Fibroblast of lung (primary cell): ENCODE measurements at regions not wholly inside any gene's neighbourhood (a gene's known extent, or its start where the extent isn't known, plus 50 kb on each side); places are given as distances from the start of the nearest gene placed in this dataset.

Source experiments
- DNase-seq, 2 donors: peaks; one replicate each; pipeline versions ENCODE4 v3.0.0 to v3.0.0-alpha.2; 2010; ENCODE audit warnings: low read depth in 2 of 2
- H2AFZ ChIP-seq: 2 replicates; pipeline ENCODE4 v1.5.1; 2012; ENCODE audit warnings: low read length, control low read depth, inconsistent platforms
- H3K27ac ChIP-seq: 2 replicates; pipeline ENCODE4 v1.5.1; 2011; ENCODE audit warnings: low read length, control low read depth; ENCODE audit not compliant: insufficient read depth
- H3K27me3 ChIP-seq: 2 replicates; pipeline ENCODE4 v1.5.1; 2011; ENCODE audit warnings: mild to moderate bottlenecking, low read length; ENCODE audit not compliant: control insufficient read depth, insufficient read depth
- H3K36me3 ChIP-seq: 2 replicates; pipeline ENCODE4 v1.5.1; 2011; ENCODE audit warnings: low read length; ENCODE audit not compliant: control insufficient read depth, insufficient read depth
- H3K4me1 ChIP-seq: 2 replicates; pipeline ENCODE4 v1.5.1; 2011; ENCODE audit warnings: low read length; ENCODE audit not compliant: control insufficient read depth, insufficient read depth; ENCODE audit errors: extremely low read depth
- H3K4me2 ChIP-seq: 2 replicates; pipeline ENCODE4 v1.5.1; 2011; ENCODE audit warnings: low read length, control low read depth; ENCODE audit not compliant: insufficient read depth; ENCODE audit errors: extremely low read depth
- H3K4me3 ChIP-seq, 4 experiments: fragments of 200-600 bp in 1 of 4; sonication (generic) in 1 of 4; replicated peaks in 1 of 4; 2 replicates each; pipeline ENCODE4 v1.5.1; 2011 to 2016; ENCODE audit warnings: low read length in 4 of 4, low read depth in 3 of 4, mild to moderate bottlenecking in 3 of 4, control low read depth in 2 of 4, inconsistent platforms in 1 of 4, mixed read lengths in 1 of 4; ENCODE audit not compliant: insufficient read depth in 1 of 4; ENCODE audit errors: control extremely low read depth in 1 of 4
- H3K79me2 ChIP-seq: 2 replicates; pipeline ENCODE4 v1.5.1; 2012; ENCODE audit warnings: mild to moderate bottlenecking, low read length, inconsistent platforms; ENCODE audit not compliant: control insufficient read depth, insufficient read depth
- H3K9ac ChIP-seq: 2 replicates; pipeline ENCODE4 v1.5.1; 2011; ENCODE audit warnings: mild to moderate bottlenecking, low read length, control low read depth; ENCODE audit not compliant: insufficient read depth
- H3K9me3 ChIP-seq: 2 replicates; pipeline ENCODE4 v1.5.1; 2012; ENCODE audit warnings: low read depth, low read length; ENCODE audit not compliant: control insufficient read depth, insufficient read depth
- H4K20me1 ChIP-seq: 2 replicates; pipeline ENCODE4 v1.5.1; 2011; ENCODE audit warnings: low read length; ENCODE audit not compliant: control insufficient read depth, insufficient read depth; ENCODE audit errors: extremely low read depth
- CTCF ChIP-seq, 2 donors: IDR thresholded peaks in 1 of 2; conservative IDR thresholded peaks in 1 of 2; 1 replicate in 1 of 2; 2 replicates in 1 of 2; pipeline ENCODE4 v1.5.1; 2011 to 2012; ENCODE audit warnings: low read length in 2 of 2, control low read depth in 1 of 2, inconsistent platforms in 1 of 2, low read depth in 1 of 2, mild to moderate bottlenecking in 1 of 2
- EZH2 ChIP-seq: IDR thresholded peaks from 2 replicates; pipeline ENCODE4 v1.5.1; 2012; ENCODE audit warnings: low read length, control low read depth, mild to moderate bottlenecking; ENCODE audit errors: missing control alignments

GRCh38 chr7:113784316-113784715, 134.5 kb downstream of the PPP1R3A start:
- Histone ChIP-seq H2AFZ (no peak overlapping the region), H3K36me3 (no peaks in the 10 kb centered on the region), H3K27ac (no peak overlapping the region), H3K4me1 (no peaks in the 10 kb centered on the region), H3K79me2 (no peaks in the 10 kb centered on the region), H3K27me3 (no peaks in the 10 kb centered on the region), H4K20me1 (no peaks in the 10 kb centered on the region), H3K9me3 (no peaks in the 10 kb centered on the region), H3K4me3 (no peak overlapping the region), H3K9ac (no peak overlapping the region), H3K4me2 (no peak overlapping the region)
- TF ChIP-seq EZH2 (no peak), CTCF (conservative IDR thresholded peaks at IDR 0.05 in 1 of 2, IDR thresholded peaks at IDR 0.05 in 1 of 2; ENCODE audit: low read depth in 1 of 2, low read length in 2 of 2) (no peak)
- no peak for DNase-seq

GRCh38 chr7:113783403-113783802, 135.4 kb downstream of the PPP1R3A start:
- no peak overlapping the region for H3K27ac ChIP-seq
- H3K79me2 ChIP-seq, result no peaks in the 10 kb centered on the region

GRCh38 chr7:113775804-113776203, 143.0 kb downstream of the PPP1R3A start:
- TF ChIP-seq CTCF (conservative IDR thresholded peaks at IDR 0.05 in 1 of 2, IDR thresholded peaks at IDR 0.05 in 1 of 2; ENCODE audit: low read depth in 1 of 2, low read length in 2 of 2) (no peak), EZH2 (no peak)
- Histone ChIP-seq H3K9ac (no peak overlapping the region), H3K4me3 (no peak overlapping the region), H2AFZ (no peak overlapping the region), H3K4me2 (no peak overlapping the region), H3K79me2 (no peaks in the 10 kb centered on the region), H3K36me3 (no peaks in the 10 kb centered on the region), H3K27me3 (no peaks in the 10 kb centered on the region), H3K9me3 (no peaks in the 10 kb centered on the region), H3K27ac (no peak overlapping the region), H3K4me1 (no peaks in the 10 kb centered on the region), H4K20me1 (no peaks in the 10 kb centered on the region)
- no peak for DNase-seq

More at GRCh38 chr7:113783403-113783802, 135.4 kb downstream of the PPP1R3A start:
- TF ChIP-seq CTCF (conservative IDR thresholded peaks at IDR 0.05 in 1 of 2, IDR thresholded peaks at IDR 0.05 in 1 of 2; ENCODE audit: low read depth in 1 of 2, low read length in 2 of 2) (no peak), EZH2 (no peak)
- Histone ChIP-seq H4K20me1 (no peaks in the 10 kb centered on the region), H3K27me3 (no peaks in the 10 kb centered on the region), H2AFZ (no peak overlapping the region), H3K9ac (no peak overlapping the region), H3K4me1 (no peaks in the 10 kb centered on the region), H3K4me3 (no peak overlapping the region), H3K36me3 (no peaks in the 10 kb centered on the region), H3K9me3 (no peaks in the 10 kb centered on the region), H3K4me2 (no peak overlapping the region)
- DNase-seq, result no peak
